ENCODE measurements at regions not wholly inside any gene's neighbourhood (a gene's known extent, or its start where the extent isn't known, plus 50 kb on each side); places are given as distances from the start of the nearest gene placed in this dataset.

DNA sequence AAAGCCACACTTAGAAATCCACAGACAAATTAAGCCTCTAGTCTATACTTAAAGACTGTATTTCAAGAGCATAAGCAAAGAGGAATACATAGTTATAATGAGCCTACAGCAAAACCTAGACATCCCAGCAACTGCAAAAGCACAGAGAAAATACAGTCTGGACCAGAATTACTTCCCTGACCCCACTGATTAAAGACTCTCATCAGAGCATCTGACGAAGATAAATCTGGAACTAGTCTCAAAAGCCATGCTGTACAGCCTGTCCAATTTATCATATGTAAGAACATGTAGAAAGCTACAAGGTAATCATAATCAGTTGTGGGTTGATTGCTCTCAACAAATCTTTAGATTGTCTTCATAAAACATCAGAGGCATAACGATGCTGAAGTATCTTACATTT is 285.1 kb upstream of the CAND1 start:
- Histone ChIP-seq H3K27ac (no peak overlapping the region), H3K4me3 (no peak overlapping the region)
- no peak for DNase-seq (ENCODE audit: low spot score)
- TF ChIP-seq CTCF (IDR thresholded peaks at IDR 0.05) = no peak

- H3K4me3 ChIP-seq = no peak overlapping the region
- no peak for DNase-seq (ENCODE audit: low spot score)
- no peak for TF ChIP-seq CTCF (IDR thresholded peaks at IDR 0.05)
- H3K27ac ChIP-seq = no peak overlapping the region
Observed at GRCh38 chr12:66984962-66985361, 284.2 kb upstream of the CAND1 start.

GRCh38 chr12:66999141-66999540 is 270.0 kb upstream of the CAND1 start:
- H3K4me3 ChIP-seq = no peak overlapping the region
- H3K27ac ChIP-seq = no peak overlapping the region
- DNase-seq (ENCODE audit: low spot score) = no peak
- TF ChIP-seq CTCF (IDR thresholded peaks at IDR 0.05) = no peak

GRCh38 chr12:67001251-67001650 is 267.9 kb upstream of the CAND1 start:
- no peak for TF ChIP-seq CTCF (IDR thresholded peaks at IDR 0.05)
- H3K27ac ChIP-seq = no peak overlapping the region
- DNase-seq (ENCODE audit: low spot score) = no peak
- H3K4me3 ChIP-seq = no peak overlapping the region

GRCh38 chr12:67002720-67003119 is 266.4 kb upstream of the CAND1 start:
- no peak for DNase-seq (ENCODE audit: low spot score)
- Histone ChIP-seq H3K4me3 (no peak overlapping the region), H3K27ac (no peak overlapping the region)
- no peak for TF ChIP-seq CTCF (IDR thresholded peaks at IDR 0.05)

DNA sequence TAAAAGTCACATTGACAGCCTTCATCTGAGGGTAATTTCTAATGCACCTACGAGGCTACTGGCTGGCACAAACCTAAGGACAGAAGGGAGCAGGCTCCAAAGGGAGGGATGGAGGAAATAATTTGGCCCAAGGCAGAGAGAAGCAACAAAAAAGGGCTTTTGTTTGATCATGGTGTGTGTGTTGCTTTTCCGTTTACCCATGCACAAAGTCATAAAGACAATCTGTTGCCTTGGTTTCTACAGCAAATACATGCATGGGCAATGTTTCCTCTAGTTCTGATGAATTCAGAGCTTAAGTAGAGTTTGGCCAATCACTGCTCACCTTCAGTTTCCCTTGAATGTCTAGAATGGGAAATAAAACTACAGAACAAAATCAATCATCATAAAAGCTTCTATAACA is 262.5 kb upstream of the CAND1 start:
- TF ChIP-seq CTCF (IDR thresholded peaks at IDR 0.05) = no peak
- no peak for DNase-seq (ENCODE audit: low spot score)
- no peak overlapping the region for H3K4me3 ChIP-seq
- no peak overlapping the region for H3K27ac ChIP-seq

GRCh38 chr12:67014642-67015041 is 254.5 kb upstream of the CAND1 start:
- DNase-seq (ENCODE audit: low spot score) = no peak
- Histone ChIP-seq H3K4me3 (no peak overlapping the region), H3K27ac (no peak overlapping the region)
- TF ChIP-seq CTCF (IDR thresholded peaks at IDR 0.05) = no peak

All from coronary artery (tissue), 2 donors.